IPS DF 6.9 (cell line): ENCODE measurements at regions not wholly inside any gene's neighbourhood (a gene's known extent, or its start where the extent isn't known, plus 50 kb on each side); places are given as distances from the start of the nearest gene placed in this dataset.
"Not testable (repeated sequence)": the region's sequence is repeated elsewhere in the genome, so short reads cannot be mapped to it uniquely, and the experiment has no call there.

Experiments
- DNase-seq: peaks from one replicate; pipeline ENCODE4 v3.0.0-alpha.2; 2013; ENCODE audit warnings: low read depth, low spot score
- H3K27ac ChIP-seq: one replicate; pipeline ENCODE4 v1.5.1; 2013; ENCODE audit warnings: low read length, control low read depth
- H3K27me3 ChIP-seq: 2 replicates; pipeline ENCODE4 v1.6.1; 2013; ENCODE audit warnings: mild to moderate bottlenecking, low read length; ENCODE audit not compliant: control insufficient read depth, insufficient read depth
- H3K36me3 ChIP-seq: 2 replicates; pipeline ENCODE4 v1.6.1; 2013; ENCODE audit warnings: low read length; ENCODE audit not compliant: control insufficient read depth, insufficient read depth
- H3K4me1 ChIP-seq: 2 replicates; pipeline ENCODE4 v1.6.1; 2013; ENCODE audit warnings: low read length; ENCODE audit not compliant: control insufficient read depth, insufficient read depth
- H3K4me3 ChIP-seq: 2 replicates; pipeline ENCODE4 v1.5.1; 2013; ENCODE audit warnings: mild to moderate bottlenecking, low read length
- H3K9me3 ChIP-seq: 2 replicates; pipeline ENCODE4 v1.6.1; 2013; ENCODE audit warnings: low read length, inconsistent platforms; ENCODE audit not compliant: control insufficient read depth, insufficient read depth
- WGBS: extraction: QIAGEN DNeasy Blood & Tissue Kit; methylation state at CpG from one replicate; pipeline ENCODE4 v1.1.7; 2013; ENCODE audit warnings: mixed read lengths, missing lambda C conversion rate; ENCODE audit not compliant: insufficient read length, insufficient coverage; 5-methylcytosine and 5-hydroxymethylcytosine counted together

DNA sequence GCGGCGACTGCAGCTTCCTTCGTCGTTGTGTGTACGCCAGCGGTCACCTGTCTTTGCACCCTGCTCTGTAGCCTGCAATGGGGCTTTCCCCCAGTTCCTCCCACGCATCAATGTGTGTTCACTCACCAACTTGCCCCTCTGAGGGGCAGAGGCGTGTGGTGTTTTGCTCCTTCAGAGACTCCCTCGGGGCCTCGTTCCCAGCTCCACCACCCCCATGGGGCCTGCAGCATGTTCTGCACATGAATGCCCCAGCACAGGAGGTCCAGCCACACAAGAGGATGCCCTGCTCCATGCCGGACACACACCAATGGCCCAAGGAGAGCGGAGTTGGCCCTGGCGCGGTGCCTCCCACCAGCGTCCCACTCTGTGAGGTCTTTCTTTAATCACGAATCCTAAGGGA lies 196.8 kb downstream of the BANP start:
- not testable (repeated sequence) for H3K4me3 ChIP-seq, H3K4me1 ChIP-seq, H3K36me3 ChIP-seq, H3K27ac ChIP-seq, H3K27me3 ChIP-seq, DNase-seq, H3K9me3 ChIP-seq
- WGBS = no CpG with 5 or more reads among the region's 16 CpGs

DNA sequence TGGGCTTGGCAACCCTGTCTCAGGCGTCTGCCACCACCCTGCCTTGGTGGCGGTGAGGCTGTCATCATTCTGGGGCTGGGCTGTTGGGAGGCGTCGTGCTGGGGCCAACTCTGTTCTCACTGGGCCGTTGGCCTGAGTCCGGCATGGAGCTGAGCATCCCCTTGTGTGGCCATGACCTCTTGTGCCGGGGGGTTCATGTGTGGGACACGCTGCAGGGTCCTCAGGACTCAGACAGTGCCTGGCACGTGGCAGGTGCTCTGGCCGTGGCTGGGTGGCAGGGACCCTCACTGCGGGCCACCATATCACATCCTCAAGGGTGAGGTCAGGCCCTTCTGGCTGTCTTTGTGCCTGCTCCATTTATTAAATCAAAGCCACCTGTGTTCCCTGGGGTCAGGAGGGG lies 197.4 kb downstream of the BANP start:
- no CpG with 5 or more reads among the region's 11 CpGs for WGBS

DNA sequence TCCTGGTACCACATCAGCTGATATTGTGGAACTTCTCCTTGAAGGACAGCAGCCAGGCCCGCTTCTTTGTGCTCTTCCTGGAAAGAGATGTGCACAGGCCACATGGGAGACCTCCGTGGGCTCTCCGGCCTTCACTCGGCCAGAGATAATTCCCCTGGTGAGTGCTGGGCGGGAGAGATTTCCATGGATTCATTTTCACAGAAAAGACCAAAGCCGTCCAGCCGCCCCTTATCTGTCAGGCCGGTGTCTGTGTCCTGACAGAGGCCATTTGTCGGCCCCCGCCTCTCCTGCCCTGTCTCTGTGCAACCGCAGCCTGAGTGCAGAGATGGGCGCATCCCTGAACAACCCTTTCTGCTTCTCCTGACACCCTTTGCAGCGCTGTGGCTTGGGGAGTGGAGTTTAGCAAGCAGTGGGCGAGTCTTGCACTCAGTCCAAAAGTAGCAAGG lies 197.9 kb downstream of the BANP start:
- not testable (repeated sequence) for H3K9me3 ChIP-seq, H3K27me3 ChIP-seq, H3K4me1 ChIP-seq, DNase-seq, H3K36me3 ChIP-seq, H3K4me3 ChIP-seq, H3K27ac ChIP-seq
- no CpG with 5 or more reads among the region's 14 CpGs for WGBS

More for the DNA sequence above, 197.4 kb downstream of the BANP start:
- not testable (repeated sequence) for H3K9me3 ChIP-seq, H3K4me3 ChIP-seq, H3K27ac ChIP-seq, H3K27me3 ChIP-seq, H3K4me1 ChIP-seq, DNase-seq, H3K36me3 ChIP-seq

DNA sequence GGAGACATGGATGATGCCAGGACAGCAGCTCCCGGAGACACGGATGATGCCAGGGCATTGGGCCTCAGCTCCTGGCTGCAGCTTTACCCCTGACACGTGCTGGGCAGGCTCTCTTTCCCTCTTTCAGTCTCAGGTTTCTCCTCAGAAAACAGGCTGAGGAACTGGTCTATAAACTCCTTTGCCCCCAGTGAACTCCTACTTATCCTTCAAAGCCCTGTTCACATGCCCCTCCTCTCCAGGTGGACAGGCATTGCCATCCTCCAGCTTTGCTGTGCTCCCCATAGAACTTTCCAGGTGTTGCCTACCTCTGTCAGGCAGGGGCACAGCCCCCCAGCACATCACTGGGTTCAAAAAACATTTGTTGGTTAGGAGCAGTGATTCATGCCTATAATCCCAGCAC lies 198.4 kb downstream of the BANP start:
- H3K4me3 ChIP-seq = not testable (repeated sequence)

DNA sequence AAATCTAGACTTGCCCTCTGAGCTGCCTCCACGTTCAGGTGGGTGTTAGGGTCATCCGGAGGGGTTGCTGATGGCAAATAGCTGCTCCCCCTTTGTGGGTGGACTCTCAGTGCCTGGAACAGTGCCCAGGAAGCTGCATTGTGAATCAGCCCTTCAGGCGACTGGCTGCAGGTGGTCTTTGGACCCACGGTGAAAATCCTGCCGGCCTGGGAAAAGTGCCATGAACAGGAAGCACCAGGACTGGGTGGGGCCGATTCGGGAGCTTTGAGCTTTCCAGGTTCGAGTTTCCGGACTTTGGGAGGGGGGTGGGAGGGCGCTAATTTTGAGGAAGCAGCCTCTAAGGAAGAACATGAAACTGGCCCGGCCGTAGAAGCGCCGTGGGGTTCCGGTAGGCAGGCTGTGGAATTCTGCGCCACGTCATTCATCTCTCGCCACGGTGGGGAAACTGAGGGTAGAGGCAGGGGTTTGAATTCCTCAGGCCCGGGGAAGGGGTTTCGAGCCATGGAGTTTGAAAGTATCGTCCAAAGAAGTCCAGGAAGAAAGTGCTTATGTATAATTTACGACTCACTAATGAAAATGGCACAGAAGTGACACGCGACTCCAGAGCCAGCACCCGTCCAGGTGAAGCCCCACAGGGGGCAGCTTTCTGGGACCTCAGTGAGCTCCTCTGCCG lies 199.4 kb downstream of the BANP start:
- not testable (repeated sequence) for H3K27ac ChIP-seq, H3K27me3 ChIP-seq, H3K36me3 ChIP-seq, H3K4me3 ChIP-seq, DNase-seq, H3K9me3 ChIP-seq, H3K4me1 ChIP-seq
- no CpG with 5 or more reads among the region's 27 CpGs for WGBS

More for the DNA sequence above, 198.4 kb downstream of the BANP start:
- not testable (repeated sequence) for H3K9me3 ChIP-seq, H3K27me3 ChIP-seq, H3K4me1 ChIP-seq, H3K27ac ChIP-seq, DNase-seq, H3K36me3 ChIP-seq
- WGBS = no CpG with 5 or more reads among the region's 3 CpGs

DNA sequence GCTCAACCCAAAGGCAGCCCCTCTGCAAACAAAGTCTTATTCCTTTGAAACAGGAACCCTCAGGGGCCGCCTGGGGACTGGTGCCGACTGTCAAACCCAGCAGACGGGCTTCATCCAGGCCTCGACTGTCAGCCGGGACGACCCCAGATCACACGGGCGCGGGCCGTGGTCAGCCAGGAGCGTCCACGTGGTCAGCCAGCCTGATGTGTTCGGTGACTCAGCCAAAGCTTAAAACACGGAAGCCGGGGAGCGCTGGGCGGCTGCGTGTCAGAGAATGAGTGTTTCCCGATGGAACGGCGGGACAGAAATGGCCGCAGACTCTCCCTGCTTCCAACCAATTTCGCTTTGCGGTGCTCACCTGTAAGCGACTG lies 199.9 kb downstream of the BANP start:
- not testable (repeated sequence) for H3K9me3 ChIP-seq, H3K36me3 ChIP-seq, H3K27ac ChIP-seq, H3K27me3 ChIP-seq, H3K4me3 ChIP-seq, H3K4me1 ChIP-seq, DNase-seq
- whole genome bisulfite sequencing = no CpG with 5 or more reads among the region's 25 CpGs

DNA sequence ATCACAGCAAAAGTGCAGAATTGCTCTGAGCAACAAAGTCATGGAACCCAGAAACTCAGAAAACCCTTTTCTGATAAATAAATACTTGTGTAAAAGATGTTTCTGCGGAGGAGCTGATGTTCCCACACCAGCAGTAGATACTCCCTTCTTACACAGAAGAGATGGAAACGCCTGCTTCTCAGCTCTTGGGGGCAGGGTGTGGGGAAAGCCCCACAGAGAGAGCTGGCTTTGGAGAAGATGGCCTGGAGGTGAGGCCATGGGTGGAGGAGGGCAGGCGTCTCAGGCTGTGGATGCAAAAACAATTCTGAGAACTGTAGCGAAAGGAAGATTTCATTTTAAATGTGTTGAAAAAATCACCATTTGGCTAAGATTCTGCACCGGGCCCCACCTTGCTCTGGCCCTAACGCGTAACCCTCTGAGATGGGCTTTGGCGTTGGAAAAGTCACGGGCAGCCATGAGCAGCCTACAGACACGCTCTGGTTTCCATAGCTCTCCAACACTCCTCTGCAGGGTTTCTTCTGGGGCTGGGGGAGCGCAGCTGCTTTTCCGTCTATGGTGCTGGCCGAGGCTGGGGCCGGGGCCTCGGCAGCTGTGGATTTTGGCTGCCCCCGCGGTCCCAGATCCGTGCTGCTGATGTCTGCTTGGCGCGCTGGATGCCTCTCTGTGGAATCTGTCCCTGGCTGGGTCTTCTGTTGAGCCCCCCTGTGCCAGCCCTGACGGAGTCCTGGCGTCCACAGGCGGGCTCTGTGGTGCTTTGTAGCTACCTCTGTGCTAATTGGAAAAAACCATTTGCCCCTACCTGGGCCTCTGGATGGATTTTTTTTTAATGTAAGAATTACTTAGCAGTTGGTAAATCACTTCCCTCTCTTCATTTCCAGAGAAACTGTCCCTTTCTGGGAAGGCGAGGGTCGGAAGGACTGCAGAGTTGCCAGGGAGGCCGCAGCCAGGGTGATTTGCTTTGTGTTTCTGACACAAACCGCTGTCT lies 200.9 kb downstream of the BANP start:
- no CpG with 5 or more reads among the region's 27 CpGs for WGBS
- not testable (repeated sequence) for DNase-seq, H3K9me3 ChIP-seq, H3K27me3 ChIP-seq, H3K36me3 ChIP-seq, H3K27ac ChIP-seq, H3K4me1 ChIP-seq, H3K4me3 ChIP-seq

DNA sequence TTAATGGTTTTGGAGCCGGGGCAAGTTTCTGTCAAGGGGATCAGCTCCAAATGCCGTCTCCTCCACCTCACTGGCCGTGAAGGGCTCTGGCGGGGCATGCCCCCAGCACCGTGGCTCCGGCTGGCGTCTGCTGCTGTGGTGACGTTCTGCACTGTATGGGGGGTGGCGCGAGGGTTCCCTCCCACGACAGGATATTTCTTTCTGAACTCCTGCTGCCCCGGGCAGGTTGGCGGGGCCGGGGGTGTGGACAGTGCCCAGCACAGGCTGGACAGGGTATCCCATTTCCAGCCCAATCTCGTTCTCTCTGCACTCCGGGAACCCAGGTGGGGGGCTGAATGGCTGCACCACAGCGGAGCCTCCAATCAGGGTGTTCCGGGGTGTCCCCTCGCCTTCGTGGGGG lies 201.6 kb downstream of the BANP start:
- not testable (repeated sequence) for H3K4me3 ChIP-seq, DNase-seq, H3K36me3 ChIP-seq, H3K27me3 ChIP-seq, H3K27ac ChIP-seq, H3K4me1 ChIP-seq, H3K9me3 ChIP-seq
- no CpG with 5 or more reads among the region's 20 CpGs for WGBS

DNA sequence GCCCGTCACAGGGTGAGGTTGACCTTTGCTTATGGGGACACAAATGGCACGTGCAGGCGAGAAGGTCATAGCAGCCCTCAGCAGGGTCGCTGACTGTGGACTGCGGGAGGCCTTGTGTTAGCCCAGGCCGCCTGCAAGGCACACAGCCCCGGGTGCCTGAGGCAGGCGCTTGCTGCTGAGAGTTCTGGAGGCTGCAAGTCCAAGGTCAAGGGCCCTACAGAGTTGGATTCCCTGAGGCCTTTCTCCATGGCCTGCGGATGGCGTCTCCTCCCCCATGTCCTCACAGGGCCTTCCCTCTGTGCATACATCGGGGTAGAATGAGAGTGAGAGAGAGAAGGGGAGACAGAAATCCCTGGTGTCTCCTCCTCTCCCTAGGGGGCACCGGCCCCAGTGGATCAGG lies 202.3 kb downstream of the BANP start:
- H3K4me1 ChIP-seq, DNase-seq, H3K4me3 ChIP-seq, H3K36me3 ChIP-seq, H3K27me3 ChIP-seq, H3K9me3 ChIP-seq, H3K27ac ChIP-seq: not testable (repeated sequence)
- no CpG with 5 or more reads among the region's 12 CpGs for WGBS

DNA sequence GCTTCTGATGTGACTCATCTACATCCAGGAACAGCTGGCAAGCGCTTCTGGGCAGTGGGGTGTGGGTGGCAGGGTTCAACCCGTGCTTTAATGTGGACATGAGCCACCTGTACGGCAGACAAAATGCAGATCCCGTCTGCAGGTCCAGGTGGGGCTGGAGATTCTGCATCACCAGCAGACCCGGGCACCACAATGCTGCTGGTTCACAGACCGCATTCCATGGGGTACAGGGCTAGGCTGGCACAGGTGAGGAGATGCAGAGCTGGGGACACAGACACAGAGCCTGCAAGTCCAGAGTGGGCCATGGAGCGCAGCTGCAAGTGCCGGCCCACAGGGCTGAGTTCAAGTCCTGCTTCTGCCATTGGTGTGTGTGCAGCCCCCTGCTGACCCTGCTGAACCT lies 203.7 kb downstream of the BANP start:
- not testable (repeated sequence) for DNase-seq, H3K4me3 ChIP-seq, H3K36me3 ChIP-seq, H3K9me3 ChIP-seq, H3K27me3 ChIP-seq, H3K27ac ChIP-seq, H3K4me1 ChIP-seq
- no CpG with 5 or more reads among the region's 8 CpGs for WGBS
